Pancreas (tissue), 10 donors: ENCODE measurements at regions not wholly inside any gene's neighbourhood (a gene's known extent, or its start where the extent isn't known, plus 50 kb on each side); places are given as distances from the start of the nearest gene placed in this dataset.

Experiments used
- ATAC-seq, 4 donors: fragments of 200-7000 bp; cut with Tn5 transposase; one replicate each; pipeline versions ENCODE4 v1.8.0 to v1.9.1; 2020; ENCODE audit warnings: mild to moderate bottlenecking in 4 of 4, moderate library complexity in 4 of 4
- DNase-seq, 6 donors: peaks; one replicate each; pipeline ENCODE4 v3.0.0-alpha.2; 2020
- FAIRE-seq: peaks from 2 replicates; lab custom pipeline; 2012; peaks lifted over from hg19 to GRCh38; lab: Jason Lieb, UNC
- H3K27ac ChIP-seq, 4 donors: fragments of 200-600 bp; sonication (generic); 1 replicate in 3 of 4; 2 replicates in 1 of 4; pipeline versions ENCODE4 v1.5.0 to v1.8.0; 2020
- H3K27me3 ChIP-seq, 4 donors: fragments of 200-600 bp; one replicate each; pipeline ENCODE4 v1.8.0; 2021
- H3K36me3 ChIP-seq, 3 donors: fragments of 200-600 bp; sonication (generic) in 1 of 3; one replicate each; pipeline versions ENCODE4 v1.5.0 to v1.8.0; 2020 to 2021
- H3K4me1 ChIP-seq, 3 donors: fragments of 200-600 bp; one replicate each; pipeline ENCODE4 v1.8.0; 2021
- H3K4me3 ChIP-seq, 4 donors: fragments of 200-600 bp; sonication (generic) in 2 of 4; one replicate each; pipeline versions ENCODE4 v1.5.0 to v1.8.0; 2020 to 2021
- H3K9me3 ChIP-seq, 4 donors: fragments of 200-600 bp; one replicate each; pipeline ENCODE4 v1.8.0; 2021
- WGBS, 2 donors: extraction: QIAGEN DNeasy Blood & Tissue Kit; methylation state at CpG; one replicate each; pipeline ENCODE4 v1.1.7; 2013; 5-methylcytosine and 5-hydroxymethylcytosine counted together
- intact Hi-C, 3 donors: fragments of 100-400 bp; cut with DNase I; formaldehyde crosslinking; loops; one replicate each; pipeline versions ENCODE4 v1.11.1 to v1.14.2; 2022
- TF ChIP-seq, protein P1 (sequence below), 4 donors: fragments of 200-600 bp; sonication (generic) in 3 of 4; IDR thresholded peaks; one replicate each; pipeline versions ENCODE4 v1.5.0 to v1.8.0; 2021; ENCODE audit warnings: antibody characterized with exemption in 4 of 4
- donor health status: healthy with polysubstance abuse.
- donor health status: DM: no; HTN: no; CAD: no; lungs with moderate emphysema.
- donor health status: DM: no; HTN: no; CAD: no.
- donor health status: control.
- donor health status: control.
- donor health status: Bipolar disorder and iron deficiency.
- donor health status: DM: yes; HTN: yes; CAD: no.
- donor health status: DM: no; HTN: no; CAD: no.
- donor health status: DM: no; HTN: no; CAD: no.
- donor health status: DM: yes; HTN: yes; CAD: no.

DNA sequence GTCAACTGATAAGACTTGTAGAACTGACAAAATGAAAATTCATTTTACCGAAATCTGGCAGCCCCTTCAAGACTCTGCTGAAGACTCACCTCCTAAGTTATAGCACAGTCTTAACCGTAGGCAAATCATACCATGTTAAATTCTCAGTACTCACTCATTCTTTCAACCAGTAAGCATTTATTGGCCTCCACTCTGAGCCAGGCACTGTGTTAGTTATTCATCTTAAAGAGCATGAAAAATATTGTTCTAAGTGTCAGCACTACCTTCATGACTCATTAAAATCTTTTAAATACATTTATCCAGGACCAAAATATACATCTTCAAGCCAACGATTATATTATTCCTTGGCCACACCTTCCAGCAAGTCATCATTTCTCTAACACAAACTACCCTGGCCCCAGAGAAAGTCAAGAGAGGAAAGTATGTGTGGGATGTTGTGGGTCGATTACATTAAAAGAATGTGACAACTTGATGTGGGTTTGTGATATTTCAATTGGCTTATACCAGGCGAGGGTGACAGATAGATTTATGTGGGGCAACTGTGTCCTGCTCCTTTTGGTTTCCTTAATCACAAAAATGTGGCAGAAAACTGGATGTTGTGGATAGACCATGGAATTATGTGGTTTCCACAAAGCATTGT, 55.0 kb downstream of the TMEM30B start:
- Histone ChIP-seq H3K27ac (no peak overlapping the region), H3K4me1 (peaks cover 0 to 5% (median 4%) of the 10 kb centered on the region in 3 donors), H3K9me3 (no peaks in the 10 kb centered on the region), H3K4me3 (no peak overlapping the region), H3K36me3 (no peaks in the 10 kb centered on the region), H3K27me3 (no peaks in the 10 kb centered on the region)
- intact Hi-C loops = no loop called here
- DNase-seq (no peak), FAIRE-seq (no peak), ATAC-seq (no peak)
- TF ChIP-seq, protein P1, sequence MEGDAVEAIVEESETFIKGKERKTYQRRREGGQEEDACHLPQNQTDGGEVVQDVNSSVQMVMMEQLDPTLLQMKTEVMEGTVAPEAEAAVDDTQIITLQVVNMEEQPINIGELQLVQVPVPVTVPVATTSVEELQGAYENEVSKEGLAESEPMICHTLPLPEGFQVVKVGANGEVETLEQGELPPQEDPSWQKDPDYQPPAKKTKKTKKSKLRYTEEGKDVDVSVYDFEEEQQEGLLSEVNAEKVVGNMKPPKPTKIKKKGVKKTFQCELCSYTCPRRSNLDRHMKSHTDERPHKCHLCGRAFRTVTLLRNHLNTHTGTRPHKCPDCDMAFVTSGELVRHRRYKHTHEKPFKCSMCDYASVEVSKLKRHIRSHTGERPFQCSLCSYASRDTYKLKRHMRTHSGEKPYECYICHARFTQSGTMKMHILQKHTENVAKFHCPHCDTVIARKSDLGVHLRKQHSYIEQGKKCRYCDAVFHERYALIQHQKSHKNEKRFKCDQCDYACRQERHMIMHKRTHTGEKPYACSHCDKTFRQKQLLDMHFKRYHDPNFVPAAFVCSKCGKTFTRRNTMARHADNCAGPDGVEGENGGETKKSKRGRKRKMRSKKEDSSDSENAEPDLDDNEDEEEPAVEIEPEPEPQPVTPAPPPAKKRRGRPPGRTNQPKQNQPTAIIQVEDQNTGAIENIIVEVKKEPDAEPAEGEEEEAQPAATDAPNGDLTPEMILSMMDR (IDR thresholded peaks at IDR 0.05) = no peak
- 73 to 81% methylated on average over 5 of the region's 5 CpGs for WGBS, 2 donors

DNA sequence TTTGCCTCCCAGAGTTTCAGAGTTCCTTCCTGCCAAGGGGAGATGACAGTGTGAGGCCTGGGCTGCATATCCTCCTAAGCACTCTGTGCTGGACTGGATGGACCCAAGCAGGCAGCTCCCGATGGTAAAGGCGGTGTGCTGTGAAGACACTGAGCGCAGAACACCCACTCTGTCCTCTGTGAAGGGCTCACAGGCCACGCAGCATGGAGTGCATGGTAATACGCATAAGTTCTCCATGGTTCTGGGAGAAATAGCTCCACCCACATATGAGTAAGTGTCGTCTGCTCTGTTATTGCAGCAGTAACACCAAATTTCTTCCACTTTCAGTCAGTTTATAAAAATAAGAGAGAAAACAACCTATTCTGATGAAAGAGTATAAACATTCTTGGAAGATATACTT, 55.8 kb downstream of the TMEM30B start:
- no peak overlapping the region for H3K27ac ChIP-seq
- WGBS, 2 donors = 92 to 95% methylated on average over 6 of the region's 6 CpGs
- FAIRE-seq (no peak), DNase-seq (no peak), ATAC-seq (no peak)
- H3K4me1 ChIP-seq = peaks cover 0 to 5% (median 4%) of the 10 kb centered on the region in 3 donors
- H3K36me3 ChIP-seq = no peaks in the 10 kb centered on the region
- no peak overlapping the region for H3K4me3 ChIP-seq
- intact Hi-C loops = no loop called here
- no peaks in the 10 kb centered on the region for H3K27me3 ChIP-seq
- TF ChIP-seq, protein P1 (IDR thresholded peaks at IDR 0.05) = no peak
- no peaks in the 10 kb centered on the region for H3K9me3 ChIP-seq

DNA sequence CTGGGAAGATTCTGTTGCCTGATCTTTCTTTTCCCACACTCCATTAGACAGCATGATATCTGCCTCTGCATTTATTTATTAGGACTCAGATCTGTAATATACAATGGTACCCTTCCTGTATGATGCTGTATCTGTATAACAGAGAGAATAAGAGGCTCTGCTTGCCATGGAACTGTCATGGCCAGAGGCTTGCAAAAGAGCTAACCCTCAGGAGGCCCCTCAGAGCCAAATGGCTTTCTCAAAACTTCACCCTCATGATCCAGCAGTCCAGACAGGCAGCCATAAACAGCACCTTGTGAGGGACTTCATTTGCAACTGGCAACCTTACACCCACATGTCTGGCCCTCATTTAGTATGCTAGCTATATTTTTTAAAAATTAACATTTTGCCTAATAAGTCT, 57.6 kb downstream of the TMEM30B start:
- no peaks in the 10 kb centered on the region for H3K9me3 ChIP-seq
- ATAC-seq (peak in 1 of 4 donors; percentile 30), FAIRE-seq (no peak), DNase-seq (no peak)
- intact Hi-C loops = no loop called here
- TF ChIP-seq, protein P1 (IDR thresholded peaks at IDR 0.05) = no peak
- H3K27ac ChIP-seq = no peak overlapping the region
- H3K36me3 ChIP-seq = no peaks in the 10 kb centered on the region
- peaks cover 0 to 5% (median 4%) of the 10 kb centered on the region in 3 donors for H3K4me1 ChIP-seq
- H3K4me3 ChIP-seq = no peak overlapping the region
- no peaks in the 10 kb centered on the region for H3K27me3 ChIP-seq

DNA sequence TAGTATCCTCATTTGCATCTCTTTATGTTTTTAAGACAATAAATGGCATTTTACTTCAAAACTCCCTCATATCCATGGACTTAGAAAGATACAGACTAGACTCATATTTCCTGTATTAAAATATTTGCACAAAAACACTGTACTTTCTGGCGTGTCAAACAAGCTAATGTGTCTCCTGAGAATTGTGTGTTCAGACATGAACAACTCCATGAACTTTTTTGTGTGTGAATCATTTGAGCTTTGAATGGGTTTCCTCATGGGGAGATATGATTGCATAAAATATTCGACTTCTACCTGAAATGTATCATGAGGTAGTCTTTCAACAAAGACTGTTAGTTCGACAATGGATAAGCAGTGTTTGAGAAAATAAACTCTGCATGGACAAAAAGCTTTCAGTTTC, 58.8 kb downstream of the TMEM30B start:
- TF ChIP-seq, protein P1 (IDR thresholded peaks at IDR 0.05) = no peak
- intact Hi-C loops = no loop called here
- DNase-seq (no peak), ATAC-seq (no peak), FAIRE-seq (no peak)
- no peaks in the 10 kb centered on the region for H3K36me3 ChIP-seq
- H3K27ac ChIP-seq = no peak overlapping the region
- no peaks in the 10 kb centered on the region for H3K9me3 ChIP-seq
- no peak overlapping the region for H3K4me3 ChIP-seq
- WGBS, 2 donors = 50 to 54% methylated on average over 3 of the region's 3 CpGs
- H3K27me3 ChIP-seq = no peaks in the 10 kb centered on the region
- peaks cover 0 to 5% (median 4%) of the 10 kb centered on the region in 3 donors for H3K4me1 ChIP-seq

DNA sequence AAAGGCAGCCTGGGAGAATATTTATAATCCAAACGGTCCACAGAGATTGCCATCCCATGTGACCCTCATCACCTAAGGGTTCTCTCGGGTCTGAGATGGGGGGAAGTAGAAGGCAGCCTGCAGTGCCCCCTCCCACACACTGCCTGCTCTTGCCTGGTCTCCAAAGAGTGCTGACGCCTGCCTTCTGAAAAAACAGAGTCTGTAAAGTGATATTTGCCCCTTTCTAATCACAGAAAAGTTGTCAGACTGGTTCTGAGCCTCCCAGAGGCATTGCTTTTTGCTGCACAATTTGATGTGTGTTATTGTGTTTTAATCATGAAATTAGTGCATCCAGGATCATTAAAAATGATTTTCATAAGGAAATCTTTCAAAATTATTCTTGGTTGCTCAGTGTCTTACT, 59.2 kb downstream of the TMEM30B start:
- Histone ChIP-seq H3K27me3 (no peaks in the 10 kb centered on the region), H3K4me3 (no peak overlapping the region), H3K36me3 (no peaks in the 10 kb centered on the region), H3K4me1 (peaks cover 0 to 5% (median 4%) of the 10 kb centered on the region in 3 donors), H3K27ac (no peak overlapping the region), H3K9me3 (no peaks in the 10 kb centered on the region)
- FAIRE-seq (no peak), ATAC-seq (peak in 3 of 4 donors; percentile 35 to 50 (median 44)), DNase-seq (no peak)
- TF ChIP-seq, protein P1 (IDR thresholded peaks at IDR 0.05) = no peak
- 7 to 11% methylated on average over 3 of the region's 3 CpGs for WGBS, 2 donors
- intact Hi-C loops = no loop called here
